RPMI7951 (cell line): ENCODE measurements at regions not wholly inside any gene's neighbourhood (a gene's known extent, or its start where the extent isn't known, plus 50 kb on each side); places are given as distances from the start of the nearest gene placed in this dataset.
A peak's percentile ranks its signal among the peaks of the same experiment; 100 is the strongest.

Experiments
- DNase-seq: peaks from one replicate; pipeline ENCODE4 v3.0.0-alpha.2; 2012; ENCODE audit warnings: low read depth

- DNase-seq, result no peak
Observed at GRCh38 chrX:21126661-21127060, 247.6 kb upstream of the CNKSR2 start.

GRCh38 chrX:21131346-21131745, 242.9 kb upstream of the CNKSR2 start:
- no peak for DNase-seq

- DNase-seq, result no peak
Observed at GRCh38 chrX:21131786-21132185, 242.4 kb upstream of the CNKSR2 start.

GRCh38 chrX:21132686-21133393, 241.4 kb upstream of the CNKSR2 start:
- DNase-seq, result peak; percentile 7

- DNase-seq, result no peak
Observed at GRCh38 chrX:21150208-21150607, 224.0 kb upstream of the CNKSR2 start.

GRCh38 chrX:21151051-21151450, 223.2 kb upstream of the CNKSR2 start:
- no peak for DNase-seq

- no peak for DNase-seq
Observed at GRCh38 chrX:21153033-21153432, 221.2 kb upstream of the CNKSR2 start.

- DNase-seq, result peak; percentile 38
Observed at GRCh38 chrX:21153503-21153902, 220.7 kb upstream of the CNKSR2 start.

GRCh38 chrX:21155916-21156315, 218.3 kb upstream of the CNKSR2 start:
- DNase-seq, result no peak

- DNase-seq, result no peak
Observed at GRCh38 chrX:21156632-21157031, 217.6 kb upstream of the CNKSR2 start.

- no peak for DNase-seq
Observed at GRCh38 chrX:21158678-21159077, 215.5 kb upstream of the CNKSR2 start.

GRCh38 chrX:21166272-21166982, 207.8 kb upstream of the CNKSR2 start:
- DNase-seq, result peak; percentile 0

- DNase-seq, result no peak
Observed at GRCh38 chrX:21167011-21167410, 207.2 kb upstream of the CNKSR2 start.

- no peak for DNase-seq
Observed at GRCh38 chrX:21167494-21167893, 206.7 kb upstream of the CNKSR2 start.

- DNase-seq, result no peak
Observed at GRCh38 chrX:21168401-21169160, 205.6 kb upstream of the CNKSR2 start.

GRCh38 chrX:21171181-21171580, 203.0 kb upstream of the CNKSR2 start:
- no peak for DNase-seq

- no peak for DNase-seq
Observed at GRCh38 chrX:21174439-21174838, 199.8 kb upstream of the CNKSR2 start.

GRCh38 chrX:21176921-21177571, 197.2 kb upstream of the CNKSR2 start:
- no peak for DNase-seq

GRCh38 chrX:21181232-21181853, 192.9 kb upstream of the CNKSR2 start:
- no peak for DNase-seq

- no peak for DNase-seq
Observed at GRCh38 chrX:21193196-21193595, 181.0 kb upstream of the CNKSR2 start.

- no peak for DNase-seq
Observed at GRCh38 chrX:21194526-21194925, 179.7 kb upstream of the CNKSR2 start.

GRCh38 chrX:21207080-21207479, 167.1 kb upstream of the CNKSR2 start:
- no peak for DNase-seq
